GM12878 (cell line): ENCODE measurements at regions not wholly inside any gene's neighbourhood (a gene's known extent, or its start where the extent isn't known, plus 50 kb on each side); places are given as distances from the start of the nearest gene placed in this dataset.

ENCODE experiments used
- ATAC-seq: fragments of 200-7000 bp; cut with Tn5 transposase; 3 replicates; pipeline ENCODE4 v1.9.1; 2020; ENCODE audit warnings: mild to moderate bottlenecking, moderate library complexity
- BruUV-seq: library from RNA; stranded (reverse); fragments of 400-500 nt; replicated peaks from 2 replicates; lab custom pipeline; 2021; lab: Mats Ljungman, UMichigan
- CTCF ChIA-PET: fragments of 300-600 bp; sonication (Branson Sonifier 250); formaldehyde crosslinking; extraction: SDS; loops from one replicate; lab custom pipeline; 2021; ENCODE audit warnings: inconsistent platforms; lab: Yijun Ruan, JAX
- POLR2A ChIA-PET: fragments of 350-600 bp; formaldehyde crosslinking; extraction: SDS; loops from one replicate; lab custom pipeline; 2021; ENCODE audit warnings: inconsistent platforms; lab: Charles Lee
- RAD21 ChIA-PET: fragments of 300-600 bp; sonication (Branson Sonifier 250); formaldehyde crosslinking; loops from one replicate; lab custom pipeline; 2023; ENCODE audit warnings: antibody characterized with exemption; ENCODE audit not compliant: unreplicated experiment; lab: Charles Lee
- SMC1A ChIA-PET: fragments of 300-600 bp; sonication (Branson Sonifier 250); formaldehyde crosslinking; loops from one replicate; lab custom pipeline; 2023; ENCODE audit not compliant: unreplicated experiment, uncharacterized antibody; lab: Charles Lee
- DNase-seq: peaks from one replicate; pipeline ENCODE4 v3.0.0-alpha.2; 2011; ENCODE audit warnings: low read depth, low spot score
- FAIRE-seq: peaks from 3 replicates; lab custom pipeline; 2011; peaks lifted over from hg19 to GRCh38; lab: Jason Lieb, UNC
- H2AFZ ChIP-seq: 2 replicates; pipeline ENCODE4 v1.6.0; 2011; ENCODE audit warnings: low read depth, low read length, control low read depth; ENCODE audit not compliant: control insufficient read depth
- H3K27ac ChIP-seq: 2 replicates; pipeline ENCODE4 v1.5.1; 2011; ENCODE audit warnings: control low read depth; ENCODE audit not compliant: control insufficient read depth, insufficient read depth
- H3K27me3 ChIP-seq, 2 experiments: replicated peaks in 1 of 2; 2 replicates each; pipeline versions ENCODE4 v1.6.0 to v1.6.1; 2011; ENCODE audit warnings: low read length in 1 of 2; ENCODE audit not compliant: control insufficient read depth in 2 of 2, insufficient read depth in 2 of 2
- H3K36me3 ChIP-seq, 2 experiments: 2 replicates each; pipeline ENCODE4 v1.5.1; 2011; ENCODE audit warnings: low read length in 1 of 2; ENCODE audit not compliant: control insufficient read depth in 2 of 2, insufficient read depth in 2 of 2
- H3K4me1 ChIP-seq: 2 replicates; pipeline ENCODE4 v1.6.1; 2011; ENCODE audit warnings: mild to moderate bottlenecking, low read length, moderate library complexity, mixed read lengths; ENCODE audit not compliant: control insufficient read depth, insufficient read depth
- H3K4me2 ChIP-seq: 2 replicates; pipeline ENCODE4 v1.6.0; 2011; ENCODE audit warnings: control low read depth; ENCODE audit not compliant: control insufficient read depth, insufficient read depth
- H3K4me3 ChIP-seq: fragments of 200-600 bp; sonication (generic); 2 replicates; pipeline ENCODE4 v1.5.1; 2016
- H3K79me2 ChIP-seq: 2 replicates; pipeline ENCODE4 v1.6.0; 2011; ENCODE audit warnings: low read length; ENCODE audit not compliant: control insufficient read depth, insufficient read depth
- H3K9ac ChIP-seq: 2 replicates; pipeline ENCODE4 v1.8.0; 2011; ENCODE audit warnings: low read length, control low read depth, mixed read lengths; ENCODE audit not compliant: control insufficient read depth, insufficient read depth
- H3K9me3 ChIP-seq: replicated peaks from 3 replicates; pipeline ENCODE4 v1.5.1; 2011; ENCODE audit warnings: mild to moderate bottlenecking, low read length; ENCODE audit not compliant: control insufficient read depth, insufficient read depth
- H4K20me1 ChIP-seq: 2 replicates; pipeline ENCODE4 v1.6.0; 2011; ENCODE audit not compliant: control insufficient read depth, insufficient read depth
- CHD1 ChIP-seq: IDR thresholded peaks from 2 replicates; pipeline ENCODE4 v1.6.1; 2012; ENCODE audit warnings: low read depth, low read length, improper control_type of control experiment
- DPF2 ChIP-seq: fragments of 450-650 bp; IDR thresholded peaks from 2 replicates; pipeline ENCODE4 v1.6.1; 2017; ENCODE audit warnings: mild to moderate bottlenecking
- GATAD2B ChIP-seq: fragments of 450-650 bp; conservative IDR thresholded peaks from 2 replicates; pipeline ENCODE4 v1.6.1; 2017; ENCODE audit warnings: low read depth, mild to moderate bottlenecking, moderate library complexity
- HDAC6 ChIP-seq: fragments of 200-600 bp; sonication (generic); IDR thresholded peaks from one replicate; pipeline ENCODE4 v1.8.0; 2017; ENCODE audit warnings: antibody characterized with exemption; ENCODE audit not compliant: unreplicated experiment
- IKZF1 ChIP-seq: fragments of 450-650 bp; conservative IDR thresholded peaks from 2 replicates; pipeline ENCODE4 v1.6.1; 2017; ENCODE audit warnings: antibody characterized with exemption, mild to moderate bottlenecking
- KDM1A ChIP-seq: fragments of 200-600 bp; sonication (generic); IDR thresholded peaks from 2 replicates; pipeline ENCODE4 v1.6.1; 2016; ENCODE audit warnings: borderline replicate concordance
- NFYA ChIP-seq: IDR thresholded peaks from 2 replicates; pipeline ENCODE4 v1.6.1; 2011; ENCODE audit warnings: low read depth, mild to moderate bottlenecking, low read length, improper control_type of control experiment, borderline replicate concordance
- NR2F1 ChIP-seq: fragments of 450-650 bp; conservative IDR thresholded peaks from 2 replicates; pipeline ENCODE4 v1.6.1; 2017; ENCODE audit warnings: mild to moderate bottlenecking
- PML ChIP-seq: IDR thresholded peaks from 2 replicates; pipeline ENCODE4 v1.6.1; 2012; ENCODE audit warnings: low read length, inconsistent platforms
- RAD21 ChIP-seq: IDR thresholded peaks from 2 replicates; pipeline ENCODE4 v1.6.1; 2011; ENCODE audit warnings: mild to moderate bottlenecking, low read depth, low read length, moderate library complexity; ENCODE audit not compliant: insufficient read depth
- RB1 ChIP-seq: fragments of 450-650 bp; formaldehyde crosslinking; IDR thresholded peaks from 2 replicates; pipeline ENCODE4 v1.6.1; 2017; ENCODE audit warnings: mild to moderate bottlenecking, borderline replicate concordance
- RELB ChIP-seq: fragments of 450-650 bp; IDR thresholded peaks from 2 replicates; pipeline ENCODE4 v1.6.1; 2017; ENCODE audit warnings: low read depth, mild to moderate bottlenecking, moderate library complexity
- SIX5 ChIP-seq: IDR thresholded peaks from 2 replicates; pipeline ENCODE4 v1.6.1; 2011; ENCODE audit warnings: mild to moderate bottlenecking, low read depth, low read length, moderate library complexity; ENCODE audit not compliant: severe bottlenecking
- SMAD5 ChIP-seq: IDR thresholded peaks from 2 replicates; pipeline ENCODE4 v1.6.1; 2016; ENCODE audit warnings: antibody characterized with exemption, low read depth
- ZNF24 ChIP-seq: fragments of 450-650 bp; IDR thresholded peaks from 2 replicates; pipeline ENCODE4 v1.6.1; 2017; ENCODE audit warnings: antibody characterized with exemption, mild to moderate bottlenecking
- WGBS: methylation state at CpG from one replicate; pipeline ENCODE4 v1.1.6; 2016; ENCODE audit warnings: low lambda C conversion rate; ENCODE audit not compliant: insufficient replicate concordance, insufficient coverage; ENCODE audit errors: missing lambda C conversion rate; 5-methylcytosine and 5-hydroxymethylcytosine counted together
- in situ Hi-C: fragments of 300-500 bp; cut with MboI; formaldehyde crosslinking; loops from 9 replicates; pipeline ENCODE4 v1.14.3; 2018; ENCODE audit warnings: mixed read lengths
- intact Hi-C: fragments of 100-400 bp; cut with micrococcal nuclease; formaldehyde crosslinking; loops from one replicate; pipeline ENCODE4 v1.14.2; 2022; ENCODE audit not compliant: unreplicated experiment
- TF ChIP-seq, protein P1 (sequence below): IDR thresholded peaks from 2 replicates; pipeline ENCODE4 v1.6.1; 2012; ENCODE audit warnings: low read length, inconsistent platforms

DNA sequence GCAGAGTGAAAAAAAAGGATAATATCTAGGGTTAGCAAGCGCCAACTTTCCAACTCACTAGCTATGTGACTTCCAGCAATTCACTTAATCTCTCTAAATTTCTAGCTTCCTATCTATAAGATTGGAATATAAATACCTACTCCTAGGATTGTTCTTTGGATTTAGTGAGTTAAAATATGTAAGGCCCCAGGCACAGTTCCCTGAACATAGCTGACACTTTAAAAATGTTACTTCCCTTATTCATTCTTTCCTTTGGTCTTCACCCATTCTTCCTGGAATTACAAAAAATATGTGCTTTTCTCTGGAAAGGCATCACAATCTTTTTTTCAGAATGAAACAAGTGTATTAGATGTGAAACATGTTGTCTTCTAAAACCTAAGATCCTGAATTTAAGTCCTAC is 365.7 kb downstream of the RBM43 start:
- TF ChIP-seq CHD1 (no peak), IKZF1 (no peak), KDM1A (no peak), PML (no peak), GATAD2B (no peak), SMAD5 (no peak), RELB (no peak), NR2F1 (no peak), RAD21 (no peak), ZNF24 (no peak), HDAC6 (no peak), DPF2 (no peak), RB1 (no peak), SIX5 (no peak), NFYA (no peak)
- TF ChIP-seq, protein P1, sequence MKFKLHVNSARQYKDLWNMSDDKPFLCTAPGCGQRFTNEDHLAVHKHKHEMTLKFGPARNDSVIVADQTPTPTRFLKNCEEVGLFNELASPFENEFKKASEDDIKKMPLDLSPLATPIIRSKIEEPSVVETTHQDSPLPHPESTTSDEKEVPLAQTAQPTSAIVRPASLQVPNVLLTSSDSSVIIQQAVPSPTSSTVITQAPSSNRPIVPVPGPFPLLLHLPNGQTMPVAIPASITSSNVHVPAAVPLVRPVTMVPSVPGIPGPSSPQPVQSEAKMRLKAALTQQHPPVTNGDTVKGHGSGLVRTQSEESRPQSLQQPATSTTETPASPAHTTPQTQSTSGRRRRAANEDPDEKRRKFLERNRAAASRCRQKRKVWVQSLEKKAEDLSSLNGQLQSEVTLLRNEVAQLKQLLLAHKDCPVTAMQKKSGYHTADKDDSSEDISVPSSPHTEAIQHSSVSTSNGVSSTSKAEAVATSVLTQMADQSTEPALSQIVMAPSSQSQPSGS = no peak
- H4K20me1 ChIP-seq = no peaks in the 10 kb centered on the region
- 0% methylated on average over 1 of the region's 1 CpG for WGBS
- ATAC-seq = no peak
- H2AFZ ChIP-seq = no peak overlapping the region
- no peak for DNase-seq
- POLR2A ChIA-PET = no interaction called here
- RAD21 ChIA-PET = no interaction called here
- no TSS peak for BruUV-seq
- H3K4me1 ChIP-seq = no peaks in the 10 kb centered on the region
- H3K4me2 ChIP-seq = no peak overlapping the region
- H3K9ac ChIP-seq = no peak overlapping the region
- no peaks in the 10 kb centered on the region for H3K9me3 ChIP-seq
- H3K4me3 ChIP-seq = no peak overlapping the region
- H3K27ac ChIP-seq = no peak overlapping the region
- CTCF ChIA-PET = no interaction called here
- H3K36me3 ChIP-seq = no peaks in the 10 kb centered on the region
- SMC1A ChIA-PET = interaction anchor here (2.4 kb wide), 1 partner anchor 12 kb away, joined by 10 read pairs; no protein-coding TSS in a partner anchor
- no peak for FAIRE-seq
- in situ Hi-C loops = no loop called here
- H3K79me2 ChIP-seq = no peaks in the 10 kb centered on the region
- intact Hi-C loops = no loop called here
- H3K27me3 ChIP-seq = no peaks in the 10 kb centered on the region
